BJ (cell line): ENCODE measurements at regions not wholly inside any gene's neighbourhood (a gene's known extent, or its start where the extent isn't known, plus 50 kb on each side); places are given as distances from the start of the nearest gene placed in this dataset.

ENCODE experiments used
- CTCF ChIA-PET: fragments of 350-600 bp; formaldehyde crosslinking; extraction: SDS; loops from one replicate; lab custom pipeline; 2021; ENCODE audit warnings: antibody characterized with exemption, inconsistent platforms; lab: Yijun Ruan, JAX
- POLR2A ChIA-PET: fragments of 300-600 bp; sonication (Branson Sonifier 250); formaldehyde crosslinking; extraction: SDS; loops from one replicate; lab custom pipeline; 2021; ENCODE audit warnings: antibody characterized with exemption; lab: Charles Lee
- DNase-seq: peaks from one replicate; pipeline ENCODE4 v3.0.0-alpha.2; 2011; ENCODE audit warnings: low read depth
- H3K27me3 ChIP-seq: 2 replicates; pipeline ENCODE4 v1.6.0; 2011; ENCODE audit warnings: low read length; ENCODE audit not compliant: control insufficient read depth, insufficient read depth
- H3K36me3 ChIP-seq: 2 replicates; pipeline ENCODE4 v1.5.1; 2011; ENCODE audit warnings: low read length; ENCODE audit not compliant: control insufficient read depth, insufficient read depth
- H3K4me3 ChIP-seq: 2 replicates; pipeline ENCODE4 v1.5.1; 2011; ENCODE audit warnings: low read depth, mild to moderate bottlenecking, control low read depth, low read length
- TF ChIP-seq, protein P1 (sequence below): IDR thresholded peaks from 2 replicates; pipeline ENCODE4 v1.5.1; 2011; ENCODE audit warnings: low read depth, mild to moderate bottlenecking, control low read depth, inconsistent platforms, low read length, moderate library complexity; ENCODE audit not compliant: insufficient read depth

DNA sequence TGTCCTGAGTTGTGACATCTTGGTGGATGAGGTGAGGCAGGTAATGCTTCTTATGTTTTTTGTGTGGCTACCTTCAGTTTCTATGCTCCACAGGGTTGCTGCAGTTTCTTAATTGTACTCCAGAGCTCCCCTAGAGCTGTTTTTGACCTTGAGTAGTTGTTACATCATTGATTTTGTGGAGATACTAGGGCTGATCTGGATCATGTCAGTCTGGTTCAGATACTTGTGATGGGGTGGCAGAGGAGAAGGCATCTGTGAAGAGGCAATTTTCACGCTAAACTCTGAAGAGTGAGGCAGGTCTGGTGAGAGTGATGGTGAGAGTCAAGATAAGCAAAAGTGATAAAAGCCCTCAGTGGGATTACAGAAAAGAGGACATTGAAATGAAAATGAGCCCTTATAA is 1180.2 kb downstream of the RAPGEF2 start:
- TF ChIP-seq, protein P1, sequence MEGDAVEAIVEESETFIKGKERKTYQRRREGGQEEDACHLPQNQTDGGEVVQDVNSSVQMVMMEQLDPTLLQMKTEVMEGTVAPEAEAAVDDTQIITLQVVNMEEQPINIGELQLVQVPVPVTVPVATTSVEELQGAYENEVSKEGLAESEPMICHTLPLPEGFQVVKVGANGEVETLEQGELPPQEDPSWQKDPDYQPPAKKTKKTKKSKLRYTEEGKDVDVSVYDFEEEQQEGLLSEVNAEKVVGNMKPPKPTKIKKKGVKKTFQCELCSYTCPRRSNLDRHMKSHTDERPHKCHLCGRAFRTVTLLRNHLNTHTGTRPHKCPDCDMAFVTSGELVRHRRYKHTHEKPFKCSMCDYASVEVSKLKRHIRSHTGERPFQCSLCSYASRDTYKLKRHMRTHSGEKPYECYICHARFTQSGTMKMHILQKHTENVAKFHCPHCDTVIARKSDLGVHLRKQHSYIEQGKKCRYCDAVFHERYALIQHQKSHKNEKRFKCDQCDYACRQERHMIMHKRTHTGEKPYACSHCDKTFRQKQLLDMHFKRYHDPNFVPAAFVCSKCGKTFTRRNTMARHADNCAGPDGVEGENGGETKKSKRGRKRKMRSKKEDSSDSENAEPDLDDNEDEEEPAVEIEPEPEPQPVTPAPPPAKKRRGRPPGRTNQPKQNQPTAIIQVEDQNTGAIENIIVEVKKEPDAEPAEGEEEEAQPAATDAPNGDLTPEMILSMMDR = no peak
- no peak for DNase-seq
- no peak overlapping the region for H3K4me3 ChIP-seq
- CTCF ChIA-PET = no interaction called here
- H3K36me3 ChIP-seq = no peaks in the 10 kb centered on the region
- no peaks in the 10 kb centered on the region for H3K27me3 ChIP-seq
- POLR2A ChIA-PET = no interaction called here

DNA sequence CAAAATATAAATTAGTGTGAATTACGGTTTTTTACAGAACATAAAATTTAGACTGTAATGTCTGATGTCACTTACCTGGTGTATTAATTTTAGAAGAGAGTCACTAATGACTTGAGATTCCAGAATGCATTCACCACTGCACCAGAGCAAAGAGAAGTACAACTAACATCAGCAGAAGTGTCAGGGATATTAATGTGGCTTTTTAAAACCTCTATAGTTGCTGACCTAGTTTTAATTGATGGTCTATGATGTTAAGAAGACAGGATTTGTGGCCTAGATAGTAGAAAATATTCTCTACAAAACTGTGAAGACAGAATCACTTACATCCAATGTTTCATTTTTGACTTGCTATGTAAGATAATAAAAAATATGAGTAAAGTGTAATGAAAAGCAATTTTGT is 1181.6 kb downstream of the RAPGEF2 start:
- CTCF ChIA-PET = no interaction called here

DNA sequence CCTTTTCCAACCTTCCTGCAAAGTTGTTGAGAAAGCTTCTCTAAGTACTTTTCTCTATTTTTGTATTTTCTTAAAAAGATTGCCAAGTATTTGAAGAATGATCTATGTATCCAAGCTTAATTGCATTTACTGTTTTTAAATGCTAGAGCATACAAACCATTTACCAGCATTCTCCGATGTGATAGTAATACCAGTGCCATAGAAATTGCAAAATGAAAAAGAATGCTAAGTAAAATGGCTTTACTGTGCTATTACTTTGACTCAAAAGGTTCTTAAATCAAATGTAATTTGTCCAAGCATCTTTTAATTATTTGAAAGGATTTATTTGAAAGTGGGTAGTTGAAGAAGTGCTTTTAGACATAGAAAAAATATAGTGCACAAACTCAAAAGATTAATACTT is 1183.2 kb downstream of the RAPGEF2 start:
- no peak for DNase-seq
- TF ChIP-seq, protein P1 = no peak
- no peaks in the 10 kb centered on the region for H3K27me3 ChIP-seq
- CTCF ChIA-PET = interaction anchor here (0.6 kb wide), 1 partner anchor 269 kb away, joined by 3 read pairs; no protein-coding TSS in a partner anchor
- no peaks in the 10 kb centered on the region for H3K36me3 ChIP-seq
- POLR2A ChIA-PET = no interaction called here
- H3K4me3 ChIP-seq = no peak overlapping the region

More for the DNA sequence above, 1181.6 kb downstream of the RAPGEF2 start:
- POLR2A ChIA-PET = no interaction called here
- no peak overlapping the region for H3K4me3 ChIP-seq
- no peak for DNase-seq
- TF ChIP-seq, protein P1 = no peak
- no peaks in the 10 kb centered on the region for H3K36me3 ChIP-seq
- H3K27me3 ChIP-seq = no peaks in the 10 kb centered on the region

DNA sequence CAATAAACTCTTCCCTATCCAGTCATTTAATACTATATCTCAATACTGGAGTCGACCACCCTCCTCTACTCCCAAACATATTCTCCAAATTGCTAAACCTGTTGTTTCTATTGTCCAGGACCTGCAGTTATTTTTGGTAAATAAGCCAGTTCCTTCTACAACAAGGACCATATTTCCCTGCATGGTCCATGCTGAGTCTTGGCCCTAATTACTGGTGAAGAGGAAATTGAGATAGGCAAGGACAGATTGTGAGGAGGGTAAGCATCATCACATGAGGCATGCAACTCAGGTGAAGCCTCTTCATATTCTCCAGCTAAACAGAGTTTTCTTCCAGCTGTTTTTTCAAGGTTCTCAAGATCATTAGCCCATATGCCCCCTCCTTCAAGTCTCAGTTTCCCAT is 1193.6 kb downstream of the RAPGEF2 start:
- Histone ChIP-seq H3K4me3 (no peak overlapping the region), H3K36me3 (no peaks in the 10 kb centered on the region), H3K27me3 (no peaks in the 10 kb centered on the region)
- CTCF ChIA-PET = no interaction called here
- TF ChIP-seq, protein P1 = no peak
- DNase-seq = no peak
- POLR2A ChIA-PET = no interaction called here

DNA sequence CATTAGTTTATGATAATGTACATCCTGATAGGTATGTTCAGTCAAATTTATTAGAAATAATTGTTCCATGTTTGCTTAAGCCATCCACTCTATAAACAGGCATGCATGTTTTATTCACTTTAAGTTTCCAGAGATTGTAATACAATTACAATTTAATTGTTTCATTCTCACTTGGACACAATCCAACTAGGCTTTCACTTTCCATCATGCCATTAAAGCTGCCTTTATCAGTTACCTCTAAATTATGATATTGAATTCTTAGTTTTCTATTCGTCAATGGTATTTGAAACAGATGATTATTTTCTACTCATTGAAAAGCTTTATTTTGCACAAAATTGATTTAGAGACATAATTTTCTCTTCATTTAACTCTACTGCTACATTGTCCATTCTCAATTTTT is 1196.3 kb downstream of the RAPGEF2 start:
- CTCF ChIA-PET = no interaction called here
- POLR2A ChIA-PET = no interaction called here
- Histone ChIP-seq H3K4me3 (no peak overlapping the region), H3K27me3 (no peaks in the 10 kb centered on the region), H3K36me3 (no peaks in the 10 kb centered on the region)
- TF ChIP-seq, protein P1 = no peak
- no peak for DNase-seq
